Endothelial cell of umbilical vein (primary cell): ENCODE measurements at regions not wholly inside any gene's neighbourhood (a gene's known extent, or its start where the extent isn't known, plus 50 kb on each side); places are given as distances from the start of the nearest gene placed in this dataset.

Experiments
- BruUV-seq: library from RNA; stranded (reverse); fragments of 400-500 nt; replicated peaks from 2 replicates; lab custom pipeline; 2021; lab: Mats Ljungman, UMichigan
- CTCF ChIA-PET: fragments of 300-600, 350-600 bp; sonication (Branson Sonifier 250); formaldehyde crosslinking; loops from one replicate; lab custom pipeline; 2021; ENCODE audit warnings: antibody characterized with exemption, inconsistent platforms; lab: Charles Lee
- POLR2A ChIA-PET: fragments of 300-600, 350-600 bp; sonication (Branson Sonifier 250); formaldehyde crosslinking; loops from one replicate; lab custom pipeline; 2021; ENCODE audit warnings: antibody characterized with exemption, inconsistent platforms; lab: Charles Lee
- DNase-seq: peaks from one replicate; pipeline ENCODE4 v3.0.0-alpha.2; 2011; ENCODE audit warnings: low read depth, low spot score
- FAIRE-seq: peaks from 2 replicates; lab custom pipeline; 2011; peaks lifted over from hg19 to GRCh38; lab: Jason Lieb, UNC
- H2AFZ ChIP-seq: 2 replicates; pipeline ENCODE4 v1.6.0; 2012; ENCODE audit warnings: low read depth, low read length, control low read depth, inconsistent platforms
- H3K27ac ChIP-seq: 2 replicates; pipeline ENCODE4 v1.5.1; 2011; ENCODE audit warnings: low read depth, mild to moderate bottlenecking, control low read depth, low read length, moderate library complexity; ENCODE audit not compliant: insufficient read depth
- H3K27me3 ChIP-seq, 2 experiments: 2 replicates each; pipeline versions ENCODE4 v1.6.0 to v1.6.1; 2011; ENCODE audit warnings: low read length in 2 of 2, mixed read lengths in 1 of 2; ENCODE audit not compliant: control insufficient read depth in 2 of 2, insufficient read depth in 2 of 2
- H3K36me3 ChIP-seq, 2 experiments: 2 replicates in 1 of 2; 3 replicates in 1 of 2; pipeline ENCODE4 v1.5.1; 2011; ENCODE audit warnings: low read length in 2 of 2, mild to moderate bottlenecking in 1 of 2, moderate library complexity in 1 of 2; ENCODE audit not compliant: control insufficient read depth in 2 of 2, insufficient read depth in 2 of 2; ENCODE audit errors: extremely low read depth in 1 of 2
- H3K4me1 ChIP-seq: 3 replicates; pipeline ENCODE4 v1.5.1; 2011; ENCODE audit warnings: mild to moderate bottlenecking, low read length; ENCODE audit not compliant: control insufficient read depth, insufficient read depth; ENCODE audit errors: extremely low read depth
- H3K4me2 ChIP-seq: 2 replicates; pipeline ENCODE4 v1.6.1; 2011; ENCODE audit warnings: low read length, control low read depth, mixed read lengths; ENCODE audit not compliant: insufficient read depth
- H3K4me3 ChIP-seq, 3 experiments: fragments of 200-600 bp in 1 of 3; sonication (generic), shearing (Covaris generic) in 1 of 3; replicated peaks in 1 of 3; 2 replicates each; pipeline ENCODE4 v1.5.1; 2011 to 2016; ENCODE audit warnings: control low read depth in 3 of 3, low read length in 3 of 3, mild to moderate bottlenecking in 2 of 3, inconsistent platforms in 1 of 3, low read depth in 1 of 3, moderate library complexity in 1 of 3; ENCODE audit not compliant: insufficient read depth in 1 of 3
- H3K79me2 ChIP-seq: 2 replicates; pipeline ENCODE4 v1.6.0; 2012; ENCODE audit warnings: low read length, inconsistent platforms; ENCODE audit not compliant: control insufficient read depth, insufficient read depth
- H3K9ac ChIP-seq: replicated peaks from 2 replicates; pipeline ENCODE3; 2011; ENCODE audit warnings: low read length, control low read depth; ENCODE audit not compliant: insufficient read depth; ENCODE audit errors: extremely low read depth
- H3K9me1 ChIP-seq: replicated peaks from 3 replicates; pipeline ENCODE4 v1.6.0; 2011; ENCODE audit warnings: mild to moderate bottlenecking, low read length; ENCODE audit not compliant: control insufficient read depth, insufficient read depth; ENCODE audit errors: extremely low read depth
- H3K9me3 ChIP-seq: replicated peaks from 2 replicates; pipeline ENCODE4 v1.5.1; 2012; ENCODE audit warnings: low read length, inconsistent platforms; ENCODE audit not compliant: control insufficient read depth, insufficient read depth
- H4K20me1 ChIP-seq: replicated peaks from 2 replicates; pipeline ENCODE3; 2011; ENCODE audit warnings: mild to moderate bottlenecking, low read length; ENCODE audit not compliant: control insufficient read depth, insufficient read depth; ENCODE audit errors: extremely low read depth
- CTCF ChIP-seq, 2 donors: IDR thresholded peaks; 1 replicate in 1 of 2; 2 replicates in 1 of 2; pipeline ENCODE4 v1.5.1; 2011; ENCODE audit warnings: low read length in 2 of 2, mild to moderate bottlenecking in 2 of 2, moderate library complexity in 2 of 2, control low read depth in 1 of 2, inconsistent platforms in 1 of 2, low read depth in 1 of 2; ENCODE audit not compliant: insufficient read depth in 1 of 2; ENCODE audit errors: extremely low read depth in 1 of 2
- EZH2 ChIP-seq: IDR thresholded peaks from 2 replicates; pipeline ENCODE4 v1.6.1; 2012; ENCODE audit warnings: borderline replicate concordance, low read depth, mild to moderate bottlenecking, moderate library complexity, low read length, inconsistent platforms; ENCODE audit not compliant: severe bottlenecking
- FOS ChIP-seq: IDR thresholded peaks from 2 replicates; pipeline ENCODE4 v1.6.1; 2011; ENCODE audit warnings: mild to moderate bottlenecking, low read length, moderate library complexity, borderline replicate concordance; ENCODE audit not compliant: insufficient read depth
- GATA2 ChIP-seq: IDR thresholded peaks from 2 replicates; pipeline ENCODE4 v1.7.0; 2011; ENCODE audit warnings: low read depth, mild to moderate bottlenecking, moderate library complexity, mixed read lengths, low read length; ENCODE audit not compliant: insufficient read length, insufficient read depth
- JUN ChIP-seq: IDR thresholded peaks from 2 replicates; pipeline ENCODE4 v1.6.1; 2011; ENCODE audit warnings: borderline replicate concordance, low read depth; ENCODE audit not compliant: insufficient read length, insufficient read depth
- MAX ChIP-seq: IDR thresholded peaks from 2 replicates; pipeline ENCODE4 v1.6.1; 2011; ENCODE audit not compliant: insufficient read depth, insufficient read length
- MYC ChIP-seq: IDR thresholded peaks from one replicate; pipeline ENCODE4 v1.6.1; 2011; ENCODE audit warnings: mild to moderate bottlenecking, low read depth, low read length
- POLR2A ChIP-seq: IDR thresholded peaks from 2 replicates; pipeline ENCODE4 v1.6.1; 2012; ENCODE audit warnings: low read depth, mild to moderate bottlenecking, control low read depth, low read length
- POLR2AphosphoS5 ChIP-seq: IDR thresholded peaks from 2 replicates; pipeline ENCODE4 v1.6.1; 2012; ENCODE audit warnings: low read depth, mild to moderate bottlenecking, control low read depth, low read length, moderate library complexity; ENCODE audit not compliant: insufficient read depth
- dilution Hi-C: fragments of 300-500 bp; cut with MboI; formaldehyde crosslinking; loops from one replicate; pipeline ENCODE4 v1.15.0; 2019; ENCODE audit warnings: low sequenced_read_pairs; ENCODE audit not compliant: extremely low pct_ligation_motif_present
- intact Hi-C: fragments of 100-400 bp; cut with micrococcal nuclease; formaldehyde crosslinking; loops from one replicate; pipeline ENCODE4 v1.10.0; 2022

- TF ChIP-seq GATA2 (no peak), POLR2AphosphoS5 (no peak), MAX (no peak), JUN (no peak), MYC (no peak), EZH2 (no peak), FOS (no peak), CTCF (IDR thresholded peaks at IDR 0.05; ENCODE audit: extremely low read depth in 1 of 2, insufficient read depth in 1 of 2, low read depth in 1 of 2, low read length in 2 of 2) (no peak), POLR2A (no peak)
- intact Hi-C loops, result no loop called here
- CTCF ChIA-PET, result no interaction called here
- no peak overlapping the region for H2AFZ ChIP-seq
- FAIRE-seq, result no peak
- no TSS peak for BruUV-seq
- H3K27me3 ChIP-seq, result no peaks in the 10 kb centered on the region
- H3K9me3 ChIP-seq, result no peaks in the 10 kb centered on the region
- H3K4me3 ChIP-seq, result no peak overlapping the region
- dilution Hi-C loops, result no loop called here
- no peaks in the 10 kb centered on the region for H3K36me3 ChIP-seq
- no peaks in the 10 kb centered on the region for H4K20me1 ChIP-seq
- H3K79me2 ChIP-seq, result no peaks in the 10 kb centered on the region
- no peak overlapping the region for H3K4me2 ChIP-seq
- DNase-seq, result no peak
- no peaks in the 10 kb centered on the region for H3K4me1 ChIP-seq
- H3K9me1 ChIP-seq, result no peaks in the 10 kb centered on the region
- POLR2A ChIA-PET, result no interaction called here
- H3K27ac ChIP-seq, result no peak overlapping the region
- H3K9ac ChIP-seq, result no peak overlapping the region
Measured at GRCh38 chr10:47223236-47223635, 76.8 kb upstream of the GDF10 start.
